Lung (tissue), 11 donors: ENCODE measurements at regions not wholly inside any gene's neighbourhood (a gene's known extent, or its start where the extent isn't known, plus 50 kb on each side); places are given as distances from the start of the nearest gene placed in this dataset.

Experiments
- ATAC-seq: fragments of 200-7000 bp; cut with Tn5 transposase; one replicate; pipeline ENCODE4 v1.9.1; 2020; ENCODE audit warnings: moderate number of reproducible peaks; ENCODE audit not compliant: insufficient read depth, low FRiP score
- DNase-seq, 3 donors: peaks; one replicate each; pipeline ENCODE4 v3.0.0-alpha.2; 2013 to 2017
- H3K27ac ChIP-seq, 2 donors: one replicate each; pipeline ENCODE4 v1.5.1; 2013; ENCODE audit warnings: mild to moderate bottlenecking in 2 of 2, moderate library complexity in 2 of 2, control low read depth in 1 of 2, inconsistent platforms in 1 of 2, low read depth in 1 of 2, low read length in 1 of 2
- H3K27me3 ChIP-seq, 3 donors: one replicate each; pipeline ENCODE4 v1.5.1; 2013; ENCODE audit warnings: low read length in 2 of 3; ENCODE audit not compliant: control insufficient read depth in 3 of 3, insufficient read depth in 3 of 3
- H3K36me3 ChIP-seq, 4 donors: one replicate each; pipeline ENCODE4 v1.5.1; 2013; ENCODE audit warnings: low read length in 4 of 4, mild to moderate bottlenecking in 1 of 4, moderate library complexity in 1 of 4; ENCODE audit not compliant: control insufficient read depth in 4 of 4, insufficient read depth in 4 of 4
- H3K4me1 ChIP-seq, 5 donors: one replicate each; pipeline ENCODE4 v1.5.1; 2013; ENCODE audit warnings: low read length in 5 of 5, mild to moderate bottlenecking in 2 of 5, moderate library complexity in 1 of 5; ENCODE audit not compliant: control insufficient read depth in 5 of 5, insufficient read depth in 5 of 5
- H3K4me3 ChIP-seq: one replicate; pipeline ENCODE4 v1.5.1; 2013; ENCODE audit warnings: mild to moderate bottlenecking, control low read depth, moderate library complexity
- H3K9ac ChIP-seq, 2 donors: one replicate each; pipeline ENCODE4 v1.5.1; 2013; ENCODE audit warnings: low read length in 2 of 2, control low read depth in 1 of 2; ENCODE audit not compliant: insufficient read depth in 1 of 2
- H3K9me3 ChIP-seq, 4 donors: one replicate each; pipeline ENCODE4 v1.5.1; 2013; ENCODE audit warnings: low read length in 3 of 4, mild to moderate bottlenecking in 1 of 4, moderate library complexity in 1 of 4; ENCODE audit not compliant: control insufficient read depth in 4 of 4, insufficient read depth in 3 of 4
- WGBS, 2 donors: extraction: QIAGEN DNeasy Blood & Tissue Kit; methylation state at CpG; one replicate each; pipeline ENCODE4 v1.1.7; 2013; 5-methylcytosine and 5-hydroxymethylcytosine counted together
- TF ChIP-seq, protein P1 (sequence below): IDR thresholded peaks from 2 replicates; pipeline ENCODE4 v1.5.1; 2012; ENCODE audit warnings: mild to moderate bottlenecking; ENCODE audit errors: control extremely low read depth, extremely low read depth
- donor health status: control.
- donor health status: control.
- donor health status: Bipolar disorder and iron deficiency.
- donor health status: healthy.
- donor health status: DM: yes; HTN: yes; CAD: no.

DNA sequence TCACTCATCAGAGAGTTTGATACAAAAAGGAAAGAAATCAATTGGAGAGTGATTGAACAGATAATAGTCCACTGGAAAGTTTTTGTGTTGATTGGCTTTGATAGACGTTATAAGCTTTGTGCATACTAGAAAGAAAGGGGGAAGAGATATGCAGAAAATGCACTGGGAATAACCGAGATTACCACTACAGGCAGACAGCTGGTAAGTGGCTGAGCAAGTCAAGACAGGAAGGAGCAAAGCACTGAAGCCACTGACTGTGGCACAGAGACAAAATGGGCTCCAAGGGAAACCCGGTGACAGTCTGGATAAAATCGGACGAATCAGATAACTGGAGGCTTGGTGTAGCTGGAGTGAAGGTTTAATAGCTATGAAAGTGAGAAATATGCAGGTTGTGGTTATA lies 209.0 kb downstream of the SIM1 start:
- Histone ChIP-seq H3K9me3 (no peaks in the 10 kb centered on the region), H3K27me3 (no peaks in the 10 kb centered on the region), H3K36me3 (no peaks in the 10 kb centered on the region), H3K9ac (no peak overlapping the region), H3K4me1 (no peaks in the 10 kb centered on the region), H3K27ac (no peak overlapping the region), H3K4me3 (no peak overlapping the region)
- 78 to 80% methylated on average over 5 of the region's 5 CpGs for WGBS, 2 donors
- DNase-seq (no peak), ATAC-seq (no peak)
- TF ChIP-seq, protein P1, sequence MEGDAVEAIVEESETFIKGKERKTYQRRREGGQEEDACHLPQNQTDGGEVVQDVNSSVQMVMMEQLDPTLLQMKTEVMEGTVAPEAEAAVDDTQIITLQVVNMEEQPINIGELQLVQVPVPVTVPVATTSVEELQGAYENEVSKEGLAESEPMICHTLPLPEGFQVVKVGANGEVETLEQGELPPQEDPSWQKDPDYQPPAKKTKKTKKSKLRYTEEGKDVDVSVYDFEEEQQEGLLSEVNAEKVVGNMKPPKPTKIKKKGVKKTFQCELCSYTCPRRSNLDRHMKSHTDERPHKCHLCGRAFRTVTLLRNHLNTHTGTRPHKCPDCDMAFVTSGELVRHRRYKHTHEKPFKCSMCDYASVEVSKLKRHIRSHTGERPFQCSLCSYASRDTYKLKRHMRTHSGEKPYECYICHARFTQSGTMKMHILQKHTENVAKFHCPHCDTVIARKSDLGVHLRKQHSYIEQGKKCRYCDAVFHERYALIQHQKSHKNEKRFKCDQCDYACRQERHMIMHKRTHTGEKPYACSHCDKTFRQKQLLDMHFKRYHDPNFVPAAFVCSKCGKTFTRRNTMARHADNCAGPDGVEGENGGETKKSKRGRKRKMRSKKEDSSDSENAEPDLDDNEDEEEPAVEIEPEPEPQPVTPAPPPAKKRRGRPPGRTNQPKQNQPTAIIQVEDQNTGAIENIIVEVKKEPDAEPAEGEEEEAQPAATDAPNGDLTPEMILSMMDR = no peak

DNA sequence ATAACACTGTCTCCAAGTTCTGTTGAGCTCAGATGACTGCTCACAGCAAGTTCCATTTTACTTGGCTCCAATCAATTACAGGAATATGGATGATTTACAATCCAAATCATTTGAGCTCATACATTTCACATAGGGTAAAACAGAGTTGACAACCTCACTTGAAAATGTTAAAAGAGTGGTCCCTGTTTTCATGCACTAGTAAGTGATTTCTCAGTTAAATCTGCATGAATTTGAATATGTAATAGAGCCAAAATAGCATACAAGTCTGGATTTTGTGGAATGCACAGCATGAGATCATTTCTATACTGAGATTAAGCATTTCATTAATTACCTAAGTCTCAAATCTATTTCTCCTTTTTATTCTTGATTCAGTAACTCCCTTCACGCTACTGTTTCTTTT lies 217.6 kb downstream of the SIM1 start:
- Histone ChIP-seq H3K27me3 (no peaks in the 10 kb centered on the region), H3K36me3 (no peaks in the 10 kb centered on the region), H3K27ac (no peak overlapping the region), H3K4me3 (no peak overlapping the region), H3K4me1 (no peaks in the 10 kb centered on the region), H3K9me3 (no peaks in the 10 kb centered on the region), H3K9ac (no peak overlapping the region)
- DNase-seq (no peak), ATAC-seq (no peak)
- TF ChIP-seq, protein P1 = no peak
- WGBS, 2 donors = 91 to 96% methylated on average over 1 of the region's 1 CpG

DNA sequence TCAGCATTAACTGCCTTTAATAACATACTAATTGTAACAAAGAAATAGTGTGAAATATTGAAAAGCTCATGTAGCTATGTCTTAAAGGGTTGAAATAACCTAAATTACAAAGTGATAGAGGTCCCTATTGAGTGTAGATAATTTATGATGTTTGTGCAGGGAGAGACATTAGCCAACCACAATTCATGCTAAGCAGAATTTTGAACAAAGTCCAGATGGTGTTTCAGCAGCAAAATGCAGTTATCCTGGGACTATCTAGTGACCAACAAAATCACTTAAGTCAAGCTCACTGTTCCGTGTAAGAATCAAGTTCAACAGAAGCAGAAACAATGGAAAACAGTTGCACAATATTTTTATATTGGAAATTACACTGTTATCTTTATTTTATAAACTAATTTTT lies 218.5 kb downstream of the SIM1 start:
- no peaks in the 10 kb centered on the region for H3K4me1 ChIP-seq
- no peaks in the 10 kb centered on the region for H3K9me3 ChIP-seq
- H3K4me3 ChIP-seq = no peak overlapping the region
- ATAC-seq (no peak), DNase-seq (no peak)
- H3K27me3 ChIP-seq = no peaks in the 10 kb centered on the region
- WGBS, 2 donors = 63 to 78% methylated on average over 1 of the region's 1 CpG
- no peaks in the 10 kb centered on the region for H3K36me3 ChIP-seq
- no peak overlapping the region for H3K9ac ChIP-seq
- TF ChIP-seq, protein P1 = no peak
- H3K27ac ChIP-seq = no peak overlapping the region

DNA sequence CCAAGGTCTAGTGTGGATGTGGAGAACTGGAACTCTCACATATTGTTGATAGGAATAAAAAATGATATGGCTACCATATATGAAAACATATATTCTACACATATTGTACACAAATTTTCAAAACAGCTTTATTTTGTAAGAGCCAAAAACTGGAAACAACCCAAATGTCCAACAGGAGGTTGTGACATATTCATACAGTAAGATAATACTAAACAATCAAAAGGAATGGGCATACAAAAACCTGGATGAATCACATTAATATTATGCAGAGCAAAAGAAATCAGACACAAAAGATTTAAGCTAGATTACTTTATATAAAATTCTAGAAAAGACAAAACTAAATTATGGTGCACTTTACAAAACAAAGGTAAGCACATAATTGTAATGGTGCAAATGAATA lies 223.9 kb downstream of the SIM1 start:
- Histone ChIP-seq H3K4me3 (no peak overlapping the region), H3K4me1 (no peaks in the 10 kb centered on the region), H3K27ac (no peak overlapping the region), H3K9me3 (no peaks in the 10 kb centered on the region), H3K27me3 (no peaks in the 10 kb centered on the region), H3K9ac (no peak overlapping the region), H3K36me3 (no peaks in the 10 kb centered on the region)
- TF ChIP-seq, protein P1 = no peak
- no peak for DNase-seq
- no peak for ATAC-seq
